Kidney glomerular epithelial cell (primary cell): ENCODE measurements at regions not wholly inside any gene's neighbourhood (a gene's known extent, or its start where the extent isn't known, plus 50 kb on each side); places are given as distances from the start of the nearest gene placed in this dataset.
"Not testable (repeated sequence)": the region's sequence is repeated elsewhere in the genome, so short reads cannot be mapped to it uniquely, and the experiment has no call there.

ENCODE experiments used
- DNase-seq: peaks from one replicate; lab custom pipeline; 2025; lab: John Stamatoyannopoulos, UW

GRCh38 chr6:68575765-68576439, 59.2 kb upstream of the ADGRB3 start:
- peak; percentile 13 for DNase-seq

- DNase-seq, result no peak
These were observed 62.1 kb upstream of the ADGRB3 start for GRCh38 chr6:68572975-68573374.

GRCh38 chr6:68572525-68572924, 62.6 kb upstream of the ADGRB3 start:
- peak; percentile 63 for DNase-seq

GRCh38 chr6:68559716-68560115, 75.4 kb upstream of the ADGRB3 start:
- DNase-seq, result no peak

- no peak for DNase-seq
These were observed 76.0 kb upstream of the ADGRB3 start for GRCh38 chr6:68559070-68559469.

- no peak for DNase-seq
These were observed 88.5 kb upstream of the ADGRB3 start for GRCh38 chr6:68546620-68547019.

- no peak for DNase-seq
These were observed 90.6 kb upstream of the ADGRB3 start for GRCh38 chr6:68544450-68544849.

- DNase-seq, result no peak
These were observed 101.7 kb upstream of the ADGRB3 start for GRCh38 chr6:68533339-68533795.

- DNase-seq, result no peak
These were observed 107.4 kb upstream of the ADGRB3 start for GRCh38 chr6:68527691-68528090.

GRCh38 chr6:68506911-68507310, 128.2 kb upstream of the ADGRB3 start:
- DNase-seq, result no peak

- no peak for DNase-seq
These were observed 132.1 kb upstream of the ADGRB3 start for GRCh38 chr6:68502946-68503345.

- no peak for DNase-seq
These were observed 137.2 kb upstream of the ADGRB3 start for GRCh38 chr6:68497927-68498326.

- DNase-seq, result not testable (repeated sequence)
These were observed 140.2 kb upstream of the ADGRB3 start for GRCh38 chr6:68494880-68495279.

GRCh38 chr6:68476611-68477010, 158.5 kb upstream of the ADGRB3 start:
- no peak for DNase-seq

- DNase-seq, result no peak
These were observed 161.5 kb upstream of the ADGRB3 start for GRCh38 chr6:68473433-68474210.

- DNase-seq, result no peak
These were observed 166.7 kb upstream of the ADGRB3 start for GRCh38 chr6:68468244-68468884.

- no peak for DNase-seq
These were observed 176.6 kb upstream of the ADGRB3 start for GRCh38 chr6:68458447-68458846.

- no peak for DNase-seq
These were observed 188.0 kb upstream of the ADGRB3 start for GRCh38 chr6:68447112-68447511.

- DNase-seq, result no peak
These were observed 189.2 kb upstream of the ADGRB3 start for GRCh38 chr6:68445926-68446325.

- no peak for DNase-seq
These were observed 191.4 kb upstream of the ADGRB3 start for GRCh38 chr6:68443704-68444103.

GRCh38 chr6:68427630-68428029, 207.5 kb upstream of the ADGRB3 start:
- DNase-seq, result peak; percentile 25

- DNase-seq, result no peak
These were observed 225.1 kb upstream of the ADGRB3 start for GRCh38 chr6:68410021-68410420.

- DNase-seq, result no peak
These were observed 234.7 kb upstream of the ADGRB3 start for GRCh38 chr6:68400396-68400795.
